NCI-H460 (cell line): ENCODE measurements at regions not wholly inside any gene's neighbourhood (a gene's known extent, or its start where the extent isn't known, plus 50 kb on each side); places are given as distances from the start of the nearest gene placed in this dataset.

ENCODE experiments used
- DNase-seq: peaks from one replicate; pipeline ENCODE4 v3.0.0-alpha.2; 2016; ENCODE audit warnings: low read depth; ENCODE audit errors: extremely low read depth

- no peak for DNase-seq
Measured at GRCh38 chr12:114779186-114779585, 95.2 kb upstream of the TBX3 start.

GRCh38 chr12:114776731-114777442 is 92.9 kb upstream of the TBX3 start:
- DNase-seq: no peak

GRCh38 chr12:114774699-114775098 is 90.7 kb upstream of the TBX3 start:
- DNase-seq: no peak

- DNase-seq: no peak
Measured at GRCh38 chr12:114774197-114774596, 90.2 kb upstream of the TBX3 start.

- DNase-seq: no peak
Measured at GRCh38 chr12:114770323-114770722, 86.3 kb upstream of the TBX3 start.

GRCh38 chr12:114769634-114770033 is 85.7 kb upstream of the TBX3 start:
- DNase-seq: no peak

GRCh38 chr12:114767906-114768722 is 84.1 kb upstream of the TBX3 start:
- DNase-seq: no peak

- DNase-seq: no peak
Measured at GRCh38 chr12:114767084-114767760, 83.2 kb upstream of the TBX3 start.

GRCh38 chr12:114765960-114766691 is 82.2 kb upstream of the TBX3 start:
- DNase-seq: no peak

- DNase-seq: no peak
Measured at GRCh38 chr12:114764510-114764909, 80.5 kb upstream of the TBX3 start.

- DNase-seq: no peak
Measured at GRCh38 chr12:114762490-114763110, 78.6 kb upstream of the TBX3 start.

- DNase-seq: no peak
Measured at GRCh38 chr12:114760151-114760877, 76.3 kb upstream of the TBX3 start.

- DNase-seq: no peak
Measured at GRCh38 chr12:114759635-114760034, 75.7 kb upstream of the TBX3 start.

GRCh38 chr12:114757684-114758325 is 73.8 kb upstream of the TBX3 start:
- no peak for DNase-seq

- no peak for DNase-seq
Measured at GRCh38 chr12:114752217-114752616, 68.2 kb upstream of the TBX3 start.

- DNase-seq: no peak
Measured at GRCh38 chr12:114751712-114752111, 67.7 kb upstream of the TBX3 start.

GRCh38 chr12:114750917-114751316 is 66.9 kb upstream of the TBX3 start:
- DNase-seq: no peak

- DNase-seq: no peak
Measured at GRCh38 chr12:114749065-114749464, 65.1 kb upstream of the TBX3 start.
